Fibroblast of lung (primary cell): ENCODE measurements at regions not wholly inside any gene's neighbourhood (a gene's known extent, or its start where the extent isn't known, plus 50 kb on each side); places are given as distances from the start of the nearest gene placed in this dataset.

Experiments used
- CTCF ChIP-seq, 2 donors: IDR thresholded peaks in 1 of 2; conservative IDR thresholded peaks in 1 of 2; 1 replicate in 1 of 2; 2 replicates in 1 of 2; pipeline ENCODE4 v1.5.1; 2011 to 2012; ENCODE audit warnings: low read length in 2 of 2, control low read depth in 1 of 2, inconsistent platforms in 1 of 2, low read depth in 1 of 2, mild to moderate bottlenecking in 1 of 2
- EZH2 ChIP-seq: IDR thresholded peaks from 2 replicates; pipeline ENCODE4 v1.5.1; 2012; ENCODE audit warnings: low read length, control low read depth, mild to moderate bottlenecking; ENCODE audit errors: missing control alignments

DNA sequence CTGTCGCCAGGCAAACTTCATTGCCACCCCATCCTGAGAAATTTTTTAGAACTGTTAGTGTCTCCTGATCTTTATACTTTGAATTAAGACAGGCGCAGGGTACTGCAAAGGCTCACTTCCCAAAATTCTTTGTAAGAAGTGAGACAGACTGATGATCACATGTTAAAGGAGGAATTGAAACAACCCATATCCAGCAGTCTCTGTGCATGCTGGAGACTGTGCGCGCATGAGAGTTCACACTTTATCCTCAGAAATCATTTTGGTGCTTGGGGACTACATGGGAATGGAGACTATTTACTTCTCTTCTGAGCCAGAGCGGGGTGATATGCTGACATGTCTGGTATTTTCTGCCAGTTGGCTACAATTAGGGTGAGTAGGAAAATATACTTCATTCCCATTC lies 91.2 kb downstream of the ZNF474 start:
- TF ChIP-seq EZH2 (no peak), CTCF (conservative IDR thresholded peaks at IDR 0.05 in 1 of 2, IDR thresholded peaks at IDR 0.05 in 1 of 2; ENCODE audit: low read depth in 1 of 2, low read length in 2 of 2) (no peak)
